HL-60 (cell line): ENCODE measurements at regions not wholly inside any gene's neighbourhood (a gene's known extent, or its start where the extent isn't known, plus 50 kb on each side); places are given as distances from the start of the nearest gene placed in this dataset.

Source experiments
- CTCF ChIP-seq: IDR thresholded peaks from one replicate; pipeline ENCODE4 v1.5.1; 2011; ENCODE audit warnings: low read length, control low read depth, inconsistent platforms; ENCODE audit not compliant: insufficient read depth
- POLR2AphosphoS5 ChIP-seq: IDR thresholded peaks from 2 replicates; pipeline ENCODE4 v1.6.1; 2012; ENCODE audit warnings: low read depth

GRCh38 chr3:117404141-117404540, 694.6 kb downstream of the TUSC7 start:
- TF ChIP-seq CTCF: no peak
- no peak for TF ChIP-seq POLR2AphosphoS5
